GM03348 (cell line): ENCODE measurements at regions not wholly inside any gene's neighbourhood (a gene's known extent, or its start where the extent isn't known, plus 50 kb on each side); places are given as distances from the start of the nearest gene placed in this dataset.

Source experiments
- DNase-seq: peaks from one replicate; pipeline ENCODE4 v3.0.0; 2012; ENCODE audit warnings: low spot score

GRCh38 chr16:54479546-54479945 lies 193.0 kb upstream of the IRX3 start:
- DNase-seq, result no peak

DNA sequence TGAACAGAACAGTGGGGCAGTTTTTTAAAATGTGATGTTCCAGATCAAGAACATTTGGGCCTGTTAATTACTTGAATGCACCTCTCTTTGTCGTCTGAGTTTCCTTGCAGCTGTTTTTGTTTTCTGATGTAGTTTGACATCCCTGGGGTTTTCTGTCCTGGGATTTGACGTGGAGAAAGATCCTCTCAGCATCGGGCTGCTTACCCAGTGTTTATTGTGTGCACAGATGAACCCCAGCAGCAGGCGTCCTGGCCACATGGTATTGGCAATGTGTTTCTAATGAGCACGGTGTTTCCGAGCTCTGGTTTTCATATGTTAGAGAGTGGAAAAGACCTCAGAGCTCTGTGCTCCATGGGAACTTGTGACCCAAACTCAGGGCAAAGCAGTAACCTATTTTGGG lies 191.1 kb upstream of the IRX3 start:
- no peak for DNase-seq

- DNase-seq, result no peak
These were observed 188.5 kb upstream of the IRX3 start for GRCh38 chr16:54475019-54475601.

GRCh38 chr16:54473226-54473993 lies 186.8 kb upstream of the IRX3 start:
- DNase-seq, result peak; percentile 17

DNA sequence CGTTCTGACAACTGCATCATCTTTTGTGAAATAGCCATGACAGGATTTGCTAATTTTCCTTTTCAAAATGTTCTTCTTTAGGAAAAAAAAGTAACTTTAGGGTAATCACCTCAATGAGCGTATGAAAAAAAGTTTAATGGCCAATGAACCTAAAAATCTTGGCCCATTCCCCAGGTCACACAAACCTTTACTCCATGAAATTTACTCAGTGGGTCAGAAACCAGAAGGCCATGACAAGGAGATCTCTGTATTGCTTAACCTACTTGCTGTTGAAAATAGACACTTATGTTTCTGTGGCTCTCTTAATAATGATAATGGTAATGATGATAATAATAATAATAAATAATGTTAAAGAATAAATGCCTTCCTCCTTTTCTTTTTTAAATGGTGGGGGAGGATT lies 180.8 kb upstream of the IRX3 start:
- no peak for DNase-seq

DNA sequence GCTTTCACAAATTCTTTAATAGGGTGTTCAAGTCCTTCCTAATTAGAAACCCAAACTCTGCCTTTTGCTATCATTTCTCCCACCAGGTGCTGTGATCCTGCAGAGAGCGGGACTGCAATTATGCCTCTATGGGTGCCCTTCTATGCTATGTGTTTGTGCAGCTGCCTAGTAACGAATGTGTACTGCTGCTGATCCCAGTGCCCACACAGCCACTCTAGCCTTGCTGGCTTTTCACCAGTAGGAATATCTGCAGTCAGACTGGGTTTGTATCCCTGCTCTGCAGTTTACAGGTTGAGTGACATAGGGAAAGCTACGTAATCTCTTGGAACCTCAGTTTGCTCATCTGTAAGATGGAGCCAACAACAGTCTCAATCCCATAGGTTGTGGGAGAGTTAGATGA lies 179.6 kb upstream of the IRX3 start:
- DNase-seq, result no peak

DNA sequence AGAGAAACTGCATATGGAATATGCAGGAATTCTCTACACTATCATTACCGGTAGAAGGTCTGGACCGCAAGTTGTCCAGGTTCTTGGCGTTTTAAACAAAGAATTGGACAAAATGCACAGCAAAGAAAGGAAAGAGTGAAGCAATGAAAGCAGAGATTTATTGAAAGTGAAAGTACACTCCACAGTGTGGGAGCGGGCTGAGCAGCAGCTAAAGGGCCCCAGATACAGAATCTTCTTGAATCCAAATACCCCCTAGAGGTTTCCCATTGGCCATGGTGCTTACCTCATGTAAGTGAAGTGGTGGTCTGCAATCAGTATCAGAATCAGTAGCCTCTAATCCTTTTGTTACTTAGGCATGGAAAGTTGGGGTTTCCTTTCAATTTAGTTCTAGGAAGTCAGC lies 178.5 kb upstream of the IRX3 start:
- DNase-seq, result no peak

DNA sequence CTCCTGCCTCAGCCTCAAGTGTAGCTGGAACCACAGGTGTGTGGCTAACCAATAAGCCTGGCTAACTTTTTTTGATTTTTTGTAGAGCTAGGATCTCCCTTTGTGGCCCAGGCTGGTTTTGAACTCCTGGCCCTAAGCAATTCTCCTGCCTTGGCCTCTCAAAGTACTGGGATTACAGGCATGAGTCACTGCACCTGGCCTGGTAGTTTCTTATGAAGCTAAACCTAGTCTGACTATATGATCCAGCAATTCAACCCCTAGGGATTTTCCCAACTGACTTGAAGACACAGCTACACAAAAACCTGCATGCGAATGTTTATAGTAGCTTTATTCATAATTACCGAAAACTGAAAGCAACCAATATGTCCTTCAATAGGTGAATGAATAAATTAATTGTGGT lies 176.2 kb upstream of the IRX3 start:
- no peak for DNase-seq

DNA sequence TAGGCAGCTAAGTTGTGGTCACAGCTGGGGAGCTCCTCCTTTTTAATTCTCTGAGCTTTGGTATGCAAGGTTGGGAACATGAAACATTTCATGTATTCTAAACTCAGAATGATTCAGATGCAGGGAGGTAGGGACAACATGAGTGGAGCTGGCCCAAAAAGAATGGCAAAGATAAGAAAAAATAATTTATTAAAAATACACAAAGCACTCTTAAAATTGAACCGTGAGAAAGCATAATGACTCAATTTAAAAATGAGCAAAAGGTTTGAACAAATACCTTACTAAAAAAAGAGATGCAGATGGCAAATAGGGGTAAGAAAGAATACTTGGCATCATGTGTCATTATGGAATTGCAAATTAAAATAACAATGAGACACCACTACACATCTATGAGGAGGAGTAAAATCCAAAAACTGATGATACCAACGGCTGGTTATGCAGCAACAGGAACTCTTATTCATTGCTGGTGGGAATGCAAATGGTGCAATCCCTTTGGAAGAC lies 175.6 kb upstream of the IRX3 start:
- DNase-seq, result peak; percentile 71

- peak; percentile 19 for DNase-seq
These were observed 173.8 kb upstream of the IRX3 start for GRCh38 chr16:54460263-54460860.

DNA sequence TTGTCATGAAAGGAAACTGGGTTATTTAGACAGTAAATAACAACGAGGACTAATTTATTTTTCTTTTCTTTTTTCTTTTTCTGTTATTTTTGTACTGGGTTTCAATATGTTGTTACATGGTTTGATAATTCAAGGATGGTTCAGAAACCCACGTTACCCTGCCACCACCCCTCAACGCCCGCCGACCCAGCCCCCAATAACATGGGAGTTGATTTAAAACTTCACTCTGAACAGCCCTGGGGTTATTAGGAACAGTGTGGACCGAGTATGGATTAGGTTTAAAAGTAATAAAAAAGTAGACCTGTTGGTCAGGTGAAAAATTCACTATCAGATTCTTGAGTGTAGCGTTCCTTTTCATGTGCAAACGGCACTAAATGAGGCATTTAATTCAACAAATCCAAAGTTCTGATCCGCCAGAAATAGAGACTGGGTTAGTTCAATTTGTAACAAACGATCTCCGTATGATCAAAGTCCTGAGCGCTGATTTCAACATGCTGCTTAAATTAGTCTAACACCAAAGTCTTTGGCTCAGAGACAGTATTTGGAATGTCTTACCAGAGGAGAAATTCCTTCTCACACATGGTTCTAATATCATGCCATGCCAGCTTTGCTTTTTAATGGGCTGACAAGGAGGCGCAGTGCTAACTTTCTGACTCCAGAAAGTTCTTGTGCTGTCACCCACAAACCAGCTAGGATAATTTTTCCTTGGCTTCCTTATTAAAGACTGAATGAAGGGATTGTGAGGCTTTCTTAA lies 173.1 kb upstream of the IRX3 start:
- DNase-seq, result peak; percentile 80

- DNase-seq, result no peak
These were observed 172.3 kb upstream of the IRX3 start for GRCh38 chr16:54458923-54459322.

GRCh38 chr16:54456291-54456690 lies 169.7 kb upstream of the IRX3 start:
- DNase-seq, result no peak

DNA sequence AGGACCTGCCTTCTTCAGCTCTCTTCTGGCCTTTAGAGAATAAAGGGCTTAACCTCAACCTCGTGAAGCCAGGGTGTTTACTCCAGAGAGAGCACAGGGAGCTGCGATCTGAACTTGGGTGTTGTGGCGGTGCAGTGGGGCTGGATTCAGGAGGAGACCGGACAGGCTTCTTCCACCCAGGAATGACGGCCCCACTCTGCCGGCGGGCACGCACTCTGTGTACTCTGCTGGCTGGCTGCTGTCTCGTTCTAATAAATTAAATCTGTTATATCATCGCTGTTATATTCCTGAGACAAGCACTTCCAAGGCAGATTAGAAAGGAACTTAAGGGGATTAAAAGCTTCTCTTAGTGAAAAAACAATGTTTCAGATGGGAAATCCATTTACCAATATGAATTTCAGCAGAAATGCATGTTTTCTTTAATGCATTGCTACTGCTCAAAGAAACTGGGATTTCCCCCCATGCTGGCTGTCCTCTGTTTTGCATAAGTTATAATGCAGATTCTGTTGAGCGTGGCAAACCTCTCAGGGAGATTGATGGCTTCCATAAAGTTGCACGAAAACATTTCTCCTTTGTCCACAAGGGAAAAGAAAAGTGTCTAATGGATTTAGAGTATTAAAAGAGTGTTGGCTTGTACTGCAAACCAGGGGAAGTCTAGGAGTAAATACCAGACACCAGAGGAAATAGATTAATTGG lies 168.6 kb upstream of the IRX3 start:
- peak; percentile 16 for DNase-seq

DNA sequence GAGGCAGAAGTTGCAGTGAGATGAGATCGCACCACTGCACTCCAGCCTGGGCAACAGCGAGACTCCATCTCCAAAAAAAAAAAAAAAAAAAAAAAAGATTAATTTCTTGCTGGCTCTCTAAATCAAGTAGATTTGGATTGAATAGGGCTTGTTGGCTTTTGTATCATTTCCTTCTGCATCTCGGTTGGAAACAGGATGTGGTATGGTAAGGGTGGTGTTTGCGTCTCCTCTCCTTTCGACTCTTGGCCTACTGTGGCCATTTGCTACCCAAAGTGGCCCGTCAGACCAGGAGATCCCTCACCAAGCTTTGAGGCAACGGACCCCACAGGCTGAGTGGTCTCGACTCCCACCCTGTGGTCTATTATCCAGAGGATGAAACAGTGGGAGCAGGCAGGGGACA lies 168.0 kb upstream of the IRX3 start:
- DNase-seq, result no peak

GRCh38 chr16:54453871-54454270 lies 167.3 kb upstream of the IRX3 start:
- DNase-seq, result no peak

DNA sequence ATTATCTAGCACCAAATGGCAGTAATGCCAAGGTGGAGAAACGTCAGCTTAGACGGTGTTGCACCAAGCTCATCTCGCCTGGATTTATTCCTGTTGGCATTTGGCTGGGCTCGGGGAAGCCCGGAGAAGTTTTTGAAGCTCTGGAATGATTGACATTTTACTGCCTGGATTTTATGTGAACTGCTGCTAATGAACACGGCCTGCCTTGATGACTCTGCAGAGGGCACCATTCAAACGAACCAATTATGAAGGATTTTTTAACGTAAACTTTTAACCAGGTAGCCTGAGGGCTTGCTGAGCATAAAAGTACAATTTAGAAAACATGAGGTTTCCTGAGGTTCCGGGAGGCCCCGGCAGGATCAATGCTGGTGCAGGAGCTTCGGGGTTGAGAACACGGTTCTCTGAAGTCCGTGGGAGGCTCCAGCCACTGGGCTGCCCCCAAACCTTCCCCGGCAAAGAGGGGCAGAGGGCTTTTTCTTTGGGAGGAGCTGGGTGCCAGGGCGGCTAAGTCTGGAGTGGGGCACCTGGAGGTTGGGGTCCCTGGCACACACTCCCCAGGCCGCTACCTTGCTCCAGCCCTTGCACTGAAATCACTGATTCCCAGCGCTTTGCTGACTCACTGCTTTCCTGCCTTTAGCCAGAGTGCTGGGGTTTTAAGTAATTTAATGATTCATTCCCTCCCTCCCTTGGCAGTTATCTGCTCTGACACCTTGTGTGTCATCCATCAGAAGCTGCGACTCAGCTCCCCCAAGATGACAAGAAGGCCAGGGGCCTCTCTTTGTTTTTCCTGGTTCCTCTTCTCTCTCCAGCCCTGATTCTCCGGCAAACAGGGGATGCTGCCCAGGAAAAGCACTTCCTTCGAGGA lies 161.2 kb upstream of the IRX3 start:
- peak; percentile 86 for DNase-seq

- peak; percentile 87 for DNase-seq
These were observed 160.1 kb upstream of the IRX3 start for GRCh38 chr16:54446639-54447038.

GRCh38 chr16:54444851-54445458 lies 158.4 kb upstream of the IRX3 start:
- DNase-seq, result no peak

GRCh38 chr16:54443839-54444238 lies 157.3 kb upstream of the IRX3 start:
- DNase-seq, result no peak

GRCh38 chr16:54443352-54443751 lies 156.8 kb upstream of the IRX3 start:
- no peak for DNase-seq
